OCI-M1 (cell line): ENCODE measurements at regions not wholly inside any gene's neighbourhood (a gene's known extent, or its start where the extent isn't known, plus 50 kb on each side); places are given as distances from the start of the nearest gene placed in this dataset.
"Not testable (repeated sequence)": the region's sequence is repeated elsewhere in the genome, so short reads cannot be mapped to it uniquely, and the experiment has no call there.

Experiments
- DNase-seq: peaks from one replicate; lab custom pipeline; 2025; lab: John Stamatoyannopoulos, UW

GRCh38 chr3:28575746-28576613, 227.4 kb upstream of the AZI2 start:
- DNase-seq, result no peak

GRCh38 chr3:28576614-28577200, 228.1 kb upstream of the AZI2 start:
- no peak for DNase-seq

DNA sequence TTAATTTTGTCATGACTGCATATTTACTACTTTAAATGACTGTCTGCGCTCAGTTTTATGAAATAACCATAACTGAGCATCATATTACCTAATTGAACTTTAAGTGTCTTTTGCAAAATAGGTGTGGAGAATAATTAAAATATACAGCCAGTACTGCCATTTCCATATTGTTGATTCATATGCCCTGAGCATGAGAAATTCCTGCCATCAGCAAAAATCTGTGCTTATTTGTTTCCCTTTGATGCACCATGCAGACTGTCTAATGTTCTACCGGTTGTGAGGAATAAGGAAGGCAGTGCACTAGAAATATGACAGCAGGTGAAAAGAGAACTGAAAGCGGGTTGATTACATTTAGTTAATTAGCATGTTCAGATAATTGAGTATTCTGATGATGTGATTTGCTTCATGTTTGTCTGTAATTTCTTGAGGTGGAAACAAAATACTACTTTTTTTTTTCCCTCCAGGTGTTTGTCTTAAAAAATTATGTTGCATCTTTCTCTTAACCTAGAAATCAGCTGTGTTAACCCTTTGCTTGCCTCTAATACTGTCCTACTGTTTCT, 229.4 kb upstream of the AZI2 start:
- no peak for DNase-seq

DNA sequence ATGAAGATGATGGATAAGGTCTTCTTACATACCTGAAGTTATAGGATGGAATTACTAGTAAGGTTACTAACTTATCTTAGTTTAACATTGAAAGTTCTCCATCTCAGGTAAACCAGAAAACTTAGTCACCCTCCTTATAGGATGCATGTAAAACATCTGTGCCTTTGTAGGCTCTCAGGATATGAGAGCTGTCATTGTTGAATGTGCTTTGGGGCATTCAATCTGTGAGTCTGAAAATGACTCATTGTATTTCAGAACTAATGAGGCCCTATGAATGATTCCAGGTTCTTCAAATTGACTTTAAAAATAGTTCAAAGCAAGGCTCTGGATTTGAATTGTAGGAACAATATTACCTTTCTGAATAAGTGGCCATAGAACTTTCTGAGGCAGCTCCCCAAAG, 237.7 kb upstream of the AZI2 start:
- no peak for DNase-seq

DNA sequence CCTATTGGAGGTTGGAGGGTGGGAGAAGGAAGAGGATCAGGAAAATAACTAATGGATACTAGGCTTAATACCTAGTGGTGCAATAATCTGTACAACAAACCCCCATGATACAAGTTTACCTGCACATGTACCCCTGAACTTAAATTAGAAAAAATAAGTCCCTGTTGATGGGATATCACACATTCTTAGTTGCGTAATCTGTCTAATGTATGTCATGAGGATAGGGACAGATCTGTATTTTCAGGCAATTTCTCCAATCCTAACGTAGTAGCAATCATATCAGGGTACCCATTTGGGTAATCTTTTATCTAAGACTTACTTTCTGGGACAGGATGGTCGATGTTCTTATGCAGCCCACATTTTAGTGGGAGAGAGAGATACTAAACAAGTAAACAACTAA, 239.1 kb upstream of the AZI2 start:
- DNase-seq, result no peak

GRCh38 chr3:28590216-28590615, 241.6 kb upstream of the AZI2 start:
- DNase-seq, result peak; percentile 63

- peak; percentile 11 for DNase-seq
Measured at GRCh38 chr3:28590860-28591259, 242.2 kb upstream of the AZI2 start.

DNA sequence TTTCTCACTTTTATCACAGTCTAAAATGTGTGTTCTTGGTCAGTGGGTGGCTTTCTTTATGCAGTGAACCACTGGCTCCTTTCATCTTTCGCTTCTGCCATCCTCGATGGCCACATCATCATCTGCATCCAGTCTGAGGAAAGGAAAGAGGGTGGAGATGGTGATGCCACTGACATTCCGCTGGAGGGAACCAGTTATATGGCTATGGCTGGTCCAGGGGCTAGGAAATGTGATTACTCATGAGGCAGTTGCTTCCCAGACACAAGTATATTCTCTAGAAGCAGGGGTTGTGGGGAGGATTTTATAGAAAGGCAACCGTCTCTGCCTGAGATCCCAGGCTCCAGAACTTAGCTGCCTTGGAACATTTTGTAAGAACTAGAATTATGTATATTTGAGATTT, 246.7 kb upstream of the AZI2 start:
- no peak for DNase-seq

DNA sequence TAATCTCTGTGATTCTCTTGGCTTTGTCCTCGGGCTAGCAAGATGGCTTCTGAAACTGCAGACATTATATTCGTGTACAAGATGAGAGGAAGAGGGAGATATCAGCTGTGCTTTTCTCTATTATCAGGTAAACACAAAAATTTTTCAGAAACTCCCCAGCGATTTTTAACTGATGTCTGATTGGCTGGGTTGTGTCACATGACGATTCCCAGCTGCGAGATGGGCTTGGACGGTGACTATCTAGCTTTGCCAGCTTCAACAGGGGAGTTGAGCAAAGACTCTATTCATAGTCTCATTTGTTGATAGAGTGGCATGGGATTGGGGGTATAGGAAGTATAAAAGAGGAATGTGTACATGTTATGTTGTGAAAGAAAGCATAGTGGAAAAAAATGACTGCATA, 248.8 kb upstream of the AZI2 start:
- peak; percentile 66 for DNase-seq

GRCh38 chr3:28598165-28598564, 249.5 kb upstream of the AZI2 start:
- no peak for DNase-seq

DNA sequence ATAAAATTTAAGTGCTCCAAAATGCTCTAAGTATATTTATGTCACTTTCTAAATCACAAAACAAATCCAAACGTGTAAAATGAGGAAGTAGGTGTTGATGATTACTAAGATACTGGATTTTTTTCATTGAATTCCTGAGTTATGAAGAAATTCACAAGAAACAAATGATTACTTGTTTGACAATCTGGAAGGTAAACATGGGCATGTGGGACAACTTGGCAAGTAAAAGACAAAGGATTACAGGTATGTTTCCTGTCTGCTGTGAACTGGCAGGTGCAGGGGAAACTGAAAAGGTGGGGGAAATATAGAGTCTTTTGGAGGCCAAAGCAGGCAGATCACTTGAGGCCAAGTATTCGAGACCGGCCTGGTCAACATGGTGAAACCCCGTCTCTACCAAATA, 252.7 kb upstream of the AZI2 start:
- no peak for DNase-seq

- no peak for DNase-seq
Measured at GRCh38 chr3:28606283-28606682, 257.7 kb upstream of the AZI2 start.

GRCh38 chr3:28612232-28612631, 263.6 kb upstream of the AZI2 start:
- no peak for DNase-seq

- DNase-seq, result no peak
Measured at GRCh38 chr3:28613511-28614106, 265.0 kb upstream of the AZI2 start.

DNA sequence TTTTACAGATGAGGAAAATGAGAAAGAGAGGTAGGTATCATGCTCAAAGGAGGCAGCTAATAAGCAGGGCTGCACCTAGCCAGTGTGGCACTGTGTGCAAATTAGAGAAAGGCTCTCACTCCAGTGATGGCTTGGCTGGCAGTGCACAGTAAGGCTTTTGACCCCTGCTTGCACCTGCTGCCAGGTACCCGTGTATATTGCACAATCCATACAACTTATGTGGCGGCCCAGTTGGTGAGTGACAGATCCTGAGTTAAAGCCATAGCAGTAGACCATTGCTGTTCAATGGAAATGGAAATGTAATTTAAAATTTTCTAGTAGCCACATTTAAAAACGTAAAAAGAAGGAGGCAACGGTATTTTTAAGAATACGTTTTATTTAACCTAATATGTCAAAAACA, 266.4 kb upstream of the AZI2 start:
- DNase-seq, result no peak

DNA sequence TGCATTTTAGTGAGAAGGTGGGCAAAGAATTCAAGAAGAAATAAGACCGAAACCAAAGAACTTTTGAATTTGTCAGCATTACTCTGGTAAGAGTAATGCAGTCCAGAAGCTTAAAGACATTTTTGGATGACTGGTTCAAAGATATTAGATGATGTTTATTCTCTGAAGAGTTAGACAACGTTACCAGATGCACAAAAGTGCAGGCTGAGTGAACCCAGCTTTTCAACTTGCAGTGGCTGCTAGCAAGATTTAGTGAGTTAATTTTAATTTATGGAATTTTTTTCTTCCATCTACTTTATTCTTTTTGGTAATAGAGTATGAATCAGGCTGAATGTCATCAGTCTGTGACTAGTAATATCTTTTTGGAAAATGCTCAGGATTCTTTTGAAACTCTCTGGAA, 267.3 kb upstream of the AZI2 start:
- DNase-seq, result no peak

GRCh38 chr3:28617821-28618220, 269.2 kb upstream of the AZI2 start:
- DNase-seq, result no peak

- DNase-seq, result no peak
Measured at GRCh38 chr3:28623106-28623505, 274.5 kb upstream of the AZI2 start.

- no peak for DNase-seq
Measured at GRCh38 chr3:28624084-28624483, 275.5 kb upstream of the AZI2 start.

DNA sequence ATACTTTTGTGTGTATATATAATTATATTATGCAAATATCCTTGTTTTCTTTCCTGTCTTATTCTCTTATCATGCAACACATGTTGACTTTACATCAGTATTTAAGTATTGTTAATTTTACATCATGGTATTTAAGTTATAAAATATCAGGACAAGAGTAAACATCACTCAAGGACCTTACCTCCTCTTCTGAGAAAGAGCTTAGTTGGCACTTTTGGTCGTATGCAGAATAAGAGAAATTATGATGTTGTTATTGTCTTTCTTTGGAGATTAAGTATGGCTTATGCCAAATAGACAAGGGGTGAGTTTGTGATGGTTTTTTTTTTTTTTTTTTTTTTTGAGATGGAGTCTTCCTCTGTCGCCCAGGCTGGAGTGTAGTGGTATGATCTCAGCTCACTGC, 279.2 kb upstream of the AZI2 start:
- not testable (repeated sequence) for DNase-seq

- no peak for DNase-seq
Measured at GRCh38 chr3:28634019-28634418, 285.4 kb upstream of the AZI2 start.

GRCh38 chr3:28637742-28638141, 289.1 kb upstream of the AZI2 start:
- DNase-seq, result no peak

- no peak for DNase-seq
Measured at GRCh38 chr3:28645149-28645548, 296.5 kb upstream of the AZI2 start.
